ENCODE measurements at regions not wholly inside any gene's neighbourhood (a gene's known extent, or its start where the extent isn't known, plus 50 kb on each side); places are given as distances from the start of the nearest gene placed in this dataset.

- Histone ChIP-seq H3K4me2 (ENCODE audit: low read length) (no peak overlapping the region), H3K23ac (ENCODE audit: low read length) (no peak overlapping the region), H2BK5ac (ENCODE audit: low read depth, low read length, poor library complexity) (no peak overlapping the region), H3K79me2 (ENCODE audit: control insufficient read depth, insufficient read depth, low read length, poor library complexity) (no peaks in the 10 kb centered on the region), H2BK120ac (ENCODE audit: insufficient read depth, low read length, poor library complexity) (no peak overlapping the region), H4K12ac (ENCODE audit: low read depth, low read length) (no peak overlapping the region), H3K18ac (ENCODE audit: low read length) (no peak overlapping the region), H3K79me1 (ENCODE audit: low read length) (no peaks in the 10 kb centered on the region), H4K91ac (ENCODE audit: low read depth, low read length) (no peak overlapping the region), H3K27me3 (ENCODE audit: insufficient read depth, low read length) (no peaks in the 10 kb centered on the region), H3K4me1 (ENCODE audit: control insufficient read depth in 1 of 2, insufficient read depth in 2 of 2, low read length in 2 of 2) (no peaks in the 10 kb centered on the region), H3K9ac (ENCODE audit: low read length) (no peak overlapping the region), H2BK12ac (ENCODE audit: low read length) (no peak overlapping the region), H2AK5ac (ENCODE audit: low read length) (no peak overlapping the region), H3K36me3 (ENCODE audit: control insufficient read depth in 1 of 2, insufficient read depth in 2 of 2, low read length in 2 of 2) (no peaks in the 10 kb centered on the region), H3K27ac (ENCODE audit: low read depth, low read length) (no peak overlapping the region), H3K9me3 (ENCODE audit: insufficient read depth, low read depth, low read length) (no peaks in the 10 kb centered on the region), H3K4me3 (ENCODE audit: low read depth, low read length) (no peak overlapping the region), H3K14ac (ENCODE audit: low read length) (no peak overlapping the region), H3K4ac (ENCODE audit: low read depth, low read length) (no peak overlapping the region), H4K8ac (ENCODE audit: low read depth, low read length) (no peak overlapping the region), H2AFZ (ENCODE audit: insufficient read depth, low read length, poor library complexity) (no peak overlapping the region)
- DNase-seq: no peak
Observed at GRCh38 chr5:84494453-84494852, 109.8 kb upstream of the EDIL3 start.

- H3K4ac ChIP-seq (ENCODE audit: low read depth, low read length): no peak overlapping the region
- H3K4me3 ChIP-seq (ENCODE audit: low read depth, low read length): no peak overlapping the region
- H3K4me2 ChIP-seq (ENCODE audit: low read length): no peak overlapping the region
- H3K36me3 ChIP-seq (ENCODE audit: control insufficient read depth in 1 of 2, insufficient read depth in 2 of 2, low read length in 2 of 2): no peaks in the 10 kb centered on the region
- no peak overlapping the region for H2BK120ac ChIP-seq (ENCODE audit: insufficient read depth, low read length, poor library complexity)
- no peaks in the 10 kb centered on the region for H3K4me1 ChIP-seq (ENCODE audit: control insufficient read depth in 1 of 2, insufficient read depth in 2 of 2, low read length in 2 of 2)
- no peak overlapping the region for H3K18ac ChIP-seq (ENCODE audit: low read length)
- H4K12ac ChIP-seq (ENCODE audit: low read depth, low read length): no peak overlapping the region
- no peak overlapping the region for H2BK5ac ChIP-seq (ENCODE audit: low read depth, low read length, poor library complexity)
- no peaks in the 10 kb centered on the region for H3K79me2 ChIP-seq (ENCODE audit: control insufficient read depth, insufficient read depth, low read length, poor library complexity)
- no peak overlapping the region for H2AK5ac ChIP-seq (ENCODE audit: low read length)
- H3K9ac ChIP-seq (ENCODE audit: low read length): no peak overlapping the region
- no peak overlapping the region for H2BK12ac ChIP-seq (ENCODE audit: low read length)
- H3K23ac ChIP-seq (ENCODE audit: low read length): no peak overlapping the region
- no peak overlapping the region for H4K91ac ChIP-seq (ENCODE audit: low read depth, low read length)
- no peaks in the 10 kb centered on the region for H3K27me3 ChIP-seq (ENCODE audit: insufficient read depth, low read length)
- DNase-seq: peak; percentile 33 to 47
- H3K14ac ChIP-seq (ENCODE audit: low read length): no peak overlapping the region
- H3K79me1 ChIP-seq (ENCODE audit: low read length): no peaks in the 10 kb centered on the region
- H4K8ac ChIP-seq (ENCODE audit: low read depth, low read length): no peak overlapping the region
- H3K27ac ChIP-seq (ENCODE audit: low read depth, low read length): no peak overlapping the region
- no peaks in the 10 kb centered on the region for H3K9me3 ChIP-seq (ENCODE audit: insufficient read depth, low read depth, low read length)
- H2AFZ ChIP-seq (ENCODE audit: insufficient read depth, low read length, poor library complexity): no peak overlapping the region
Observed at GRCh38 chr5:84487963-84488362, 103.3 kb upstream of the EDIL3 start.

GRCh38 chr5:84480873-84481637 is 96.4 kb upstream of the EDIL3 start:
- no peak overlapping the region for H3K4me2 ChIP-seq (ENCODE audit: low read length)
- H2BK5ac ChIP-seq (ENCODE audit: low read depth, low read length, poor library complexity): no peak overlapping the region
- H3K23ac ChIP-seq (ENCODE audit: low read length): no peak overlapping the region
- no peaks in the 10 kb centered on the region for H3K36me3 ChIP-seq (ENCODE audit: control insufficient read depth in 1 of 2, insufficient read depth in 2 of 2, low read length in 2 of 2)
- H2AFZ ChIP-seq (ENCODE audit: insufficient read depth, low read length, poor library complexity): no peak overlapping the region
- no peak overlapping the region for H4K8ac ChIP-seq (ENCODE audit: low read depth, low read length)
- DNase-seq: no peak
- no peak overlapping the region for H3K9ac ChIP-seq (ENCODE audit: low read length)
- H4K12ac ChIP-seq (ENCODE audit: low read depth, low read length): no peak overlapping the region
- H3K79me1 ChIP-seq (ENCODE audit: low read length): no peaks in the 10 kb centered on the region
- H3K27me3 ChIP-seq (ENCODE audit: insufficient read depth, low read length): no peaks in the 10 kb centered on the region
- no peaks in the 10 kb centered on the region for H3K4me1 ChIP-seq (ENCODE audit: control insufficient read depth in 1 of 2, insufficient read depth in 2 of 2, low read length in 2 of 2)
- no CpG with 5 or more reads among the region's 5 CpGs for WGBS (ENCODE audit: extremely low coverage, insufficient coverage, insufficient read length)
- H3K14ac ChIP-seq (ENCODE audit: low read length): no peak overlapping the region
- no peak overlapping the region for H3K4me3 ChIP-seq (ENCODE audit: low read depth, low read length)
- H3K79me2 ChIP-seq (ENCODE audit: control insufficient read depth, insufficient read depth, low read length, poor library complexity): no peaks in the 10 kb centered on the region
- H4K91ac ChIP-seq (ENCODE audit: low read depth, low read length): no peak overlapping the region
- no peak overlapping the region for H3K18ac ChIP-seq (ENCODE audit: low read length)
- no peak overlapping the region for H2BK120ac ChIP-seq (ENCODE audit: insufficient read depth, low read length, poor library complexity)
- H2BK12ac ChIP-seq (ENCODE audit: low read length): no peak overlapping the region
- no peaks in the 10 kb centered on the region for H3K9me3 ChIP-seq (ENCODE audit: insufficient read depth, low read depth, low read length)
- H3K4ac ChIP-seq (ENCODE audit: low read depth, low read length): no peak overlapping the region
- no peak overlapping the region for H3K27ac ChIP-seq (ENCODE audit: low read depth, low read length)
- H2AK5ac ChIP-seq (ENCODE audit: low read length): no peak overlapping the region

DNA sequence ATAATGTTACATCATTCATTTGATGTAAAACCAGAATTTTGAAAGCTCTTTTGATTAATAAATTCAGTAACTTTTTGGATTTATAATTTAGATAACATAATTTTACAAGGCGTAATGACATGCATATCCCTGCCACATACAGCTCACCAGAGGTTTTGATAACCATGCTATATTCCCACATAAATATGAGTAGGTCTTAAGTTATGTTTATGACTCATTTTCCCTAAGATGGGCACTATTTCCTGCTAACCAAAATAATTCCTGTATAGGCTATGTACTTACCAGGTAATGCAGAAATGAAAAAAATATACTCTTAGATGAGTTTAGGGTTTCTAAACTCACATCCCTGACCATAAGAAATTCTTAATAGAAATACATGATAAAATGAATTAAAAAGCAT is 93.9 kb upstream of the EDIL3 start:
- no peaks in the 10 kb centered on the region for H3K9me3 ChIP-seq (ENCODE audit: insufficient read depth, low read depth, low read length)
- H4K8ac ChIP-seq (ENCODE audit: low read depth, low read length): no peak overlapping the region
- no peak overlapping the region for H4K12ac ChIP-seq (ENCODE audit: low read depth, low read length)
- no peak overlapping the region for H2BK5ac ChIP-seq (ENCODE audit: low read depth, low read length, poor library complexity)
- H3K36me3 ChIP-seq (ENCODE audit: control insufficient read depth in 1 of 2, insufficient read depth in 2 of 2, low read length in 2 of 2): no peaks in the 10 kb centered on the region
- no peaks in the 10 kb centered on the region for H3K79me1 ChIP-seq (ENCODE audit: low read length)
- H3K23ac ChIP-seq (ENCODE audit: low read length): no peak overlapping the region
- DNase-seq: no peak
- no peak overlapping the region for H2AK5ac ChIP-seq (ENCODE audit: low read length)
- H3K4ac ChIP-seq (ENCODE audit: low read depth, low read length): no peak overlapping the region
- H3K4me2 ChIP-seq (ENCODE audit: low read length): no peak overlapping the region
- no peak overlapping the region for H4K91ac ChIP-seq (ENCODE audit: low read depth, low read length)
- no CpG with 5 or more reads among the region's 1 CpG for WGBS (ENCODE audit: extremely low coverage, insufficient coverage, insufficient read length)
- H2BK12ac ChIP-seq (ENCODE audit: low read length): no peak overlapping the region
- no peak overlapping the region for H3K27ac ChIP-seq (ENCODE audit: low read depth, low read length)
- H3K79me2 ChIP-seq (ENCODE audit: control insufficient read depth, insufficient read depth, low read length, poor library complexity): no peaks in the 10 kb centered on the region
- no peaks in the 10 kb centered on the region for H3K27me3 ChIP-seq (ENCODE audit: insufficient read depth, low read length)
- H3K14ac ChIP-seq (ENCODE audit: low read length): no peak overlapping the region
- no peaks in the 10 kb centered on the region for H3K4me1 ChIP-seq (ENCODE audit: control insufficient read depth in 1 of 2, insufficient read depth in 2 of 2, low read length in 2 of 2)
- H2BK120ac ChIP-seq (ENCODE audit: insufficient read depth, low read length, poor library complexity): no peak overlapping the region
- no peak overlapping the region for H2AFZ ChIP-seq (ENCODE audit: insufficient read depth, low read length, poor library complexity)
- H3K18ac ChIP-seq (ENCODE audit: low read length): no peak overlapping the region
- no peak overlapping the region for H3K4me3 ChIP-seq (ENCODE audit: low read depth, low read length)
- H3K9ac ChIP-seq (ENCODE audit: low read length): no peak overlapping the region

Measured in trophoblast cell (in vitro differentiated cells and primary cell).